Ascending aorta (tissue), 2 donors: ENCODE measurements at regions not wholly inside any gene's neighbourhood (a gene's known extent, or its start where the extent isn't known, plus 50 kb on each side); places are given as distances from the start of the nearest gene placed in this dataset.
A peak's percentile ranks its signal among the peaks of the same experiment; 100 is the strongest.
"Not testable (repeated sequence)": the region's sequence is repeated elsewhere in the genome, so short reads cannot be mapped to it uniquely, and the experiment has no call there.

ENCODE experiments used
- DNase-seq, 2 donors: peaks; one replicate each; pipeline ENCODE4 v3.0.0-alpha.2; 2019; ENCODE audit warnings: low spot score in 2 of 2
- H3K27ac ChIP-seq, 2 donors: fragments of 200-600 bp; sonication (generic); one replicate each; pipeline ENCODE4 v1.5.1; 2016 to 2017; ENCODE audit warnings: mild to moderate bottlenecking in 1 of 2
- H3K27me3 ChIP-seq: fragments of 200-600 bp; sonication (generic); one replicate; pipeline ENCODE4 v1.5.1; 2017
- H3K36me3 ChIP-seq, 2 donors: fragments of 200-600 bp; sonication (generic); one replicate each; pipeline ENCODE4 v1.5.1; 2016
- H3K4me1 ChIP-seq, 2 donors: fragments of 200-600 bp; sonication (generic); one replicate each; pipeline ENCODE4 v1.5.1; 2016 to 2017; ENCODE audit warnings: mild to moderate bottlenecking in 1 of 2
- H3K4me3 ChIP-seq, 2 donors: fragments of 200-600 bp; sonication (generic); one replicate each; pipeline ENCODE4 v1.5.1; 2016 to 2017; ENCODE audit warnings: mild to moderate bottlenecking in 1 of 2
- H3K9me3 ChIP-seq, 2 donors: fragments of 200-600 bp; sonication (generic); one replicate each; pipeline ENCODE4 v1.5.1; 2016
- intact Hi-C: fragments of 100-400 bp; cut with DNase I; formaldehyde crosslinking; loops from one replicate; pipeline ENCODE4 v1.15.1; 2023
- TF ChIP-seq, protein P1 (sequence below), 3 experiments: fragments of 200-600 bp in 2 of 3; fragments of 450-650 bp in 1 of 3; sonication (generic) in 2 of 3; IDR thresholded peaks; one replicate each; pipeline ENCODE4 v1.5.1; 2016 to 2019; ENCODE audit warnings: antibody characterized with exemption in 3 of 3, mild to moderate bottlenecking in 1 of 3, moderate library complexity in 1 of 3

- H3K9me3 ChIP-seq, result no peaks in the 10 kb centered on the region
Measured at GRCh38 chr7:4606797-4607196, 75.3 kb upstream of the FOXK1 start.

DNA sequence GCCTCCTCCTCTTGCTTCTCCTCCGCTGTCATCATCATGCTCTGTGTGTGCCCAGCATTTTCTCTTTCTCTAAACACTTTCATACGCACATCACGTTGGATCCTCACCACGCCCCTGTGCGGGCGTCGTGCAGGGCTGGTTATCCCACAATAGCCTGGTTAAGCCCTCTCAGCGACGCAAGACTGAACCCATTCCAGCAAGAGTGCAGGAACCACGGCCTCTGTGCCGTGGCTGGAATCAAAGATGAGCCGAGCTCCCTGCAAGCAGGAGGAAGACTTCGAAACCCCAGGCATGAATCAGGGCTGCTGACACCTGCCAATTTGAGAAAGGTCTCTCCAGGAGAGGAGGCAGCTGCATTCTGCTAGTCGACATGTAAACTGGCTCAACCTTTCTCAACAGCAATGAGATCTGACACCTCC, 74.8 kb upstream of the FOXK1 start:
- Histone ChIP-seq H3K4me1 (no peaks in the 10 kb centered on the region), H3K4me3 (no peak overlapping the region), H3K27me3 (no peaks in the 10 kb centered on the region), H3K36me3 (no peaks in the 10 kb centered on the region), H3K9me3 (no peaks in the 10 kb centered on the region), H3K27ac (no peak overlapping the region)
- TF ChIP-seq, protein P1, sequence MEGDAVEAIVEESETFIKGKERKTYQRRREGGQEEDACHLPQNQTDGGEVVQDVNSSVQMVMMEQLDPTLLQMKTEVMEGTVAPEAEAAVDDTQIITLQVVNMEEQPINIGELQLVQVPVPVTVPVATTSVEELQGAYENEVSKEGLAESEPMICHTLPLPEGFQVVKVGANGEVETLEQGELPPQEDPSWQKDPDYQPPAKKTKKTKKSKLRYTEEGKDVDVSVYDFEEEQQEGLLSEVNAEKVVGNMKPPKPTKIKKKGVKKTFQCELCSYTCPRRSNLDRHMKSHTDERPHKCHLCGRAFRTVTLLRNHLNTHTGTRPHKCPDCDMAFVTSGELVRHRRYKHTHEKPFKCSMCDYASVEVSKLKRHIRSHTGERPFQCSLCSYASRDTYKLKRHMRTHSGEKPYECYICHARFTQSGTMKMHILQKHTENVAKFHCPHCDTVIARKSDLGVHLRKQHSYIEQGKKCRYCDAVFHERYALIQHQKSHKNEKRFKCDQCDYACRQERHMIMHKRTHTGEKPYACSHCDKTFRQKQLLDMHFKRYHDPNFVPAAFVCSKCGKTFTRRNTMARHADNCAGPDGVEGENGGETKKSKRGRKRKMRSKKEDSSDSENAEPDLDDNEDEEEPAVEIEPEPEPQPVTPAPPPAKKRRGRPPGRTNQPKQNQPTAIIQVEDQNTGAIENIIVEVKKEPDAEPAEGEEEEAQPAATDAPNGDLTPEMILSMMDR (IDR thresholded peaks at IDR 0.05), result no peak
- intact Hi-C loops, result no loop called here
- DNase-seq, result peak in 1 of 2 donors; percentile 22

More at GRCh38 chr7:4606797-4607196, 75.3 kb upstream of the FOXK1 start:
- no peak overlapping the region for H3K4me3 ChIP-seq
- intact Hi-C loops, result no loop called here
- DNase-seq, result peak in 1 of 2 donors; percentile 33
- H3K27ac ChIP-seq, result no peak overlapping the region
- H3K27me3 ChIP-seq, result no peaks in the 10 kb centered on the region
- no peaks in the 10 kb centered on the region for H3K36me3 ChIP-seq
- no peaks in the 10 kb centered on the region for H3K4me1 ChIP-seq
- TF ChIP-seq, protein P1 (IDR thresholded peaks at IDR 0.05), result no peak

- intact Hi-C loops, DNase-seq: not testable (repeated sequence)
Measured at GRCh38 chr7:4609576-4609975, 72.5 kb upstream of the FOXK1 start.

GRCh38 chr7:4610768-4611467, 71.2 kb upstream of the FOXK1 start:
- Histone ChIP-seq H3K9me3 (no peaks in the 10 kb centered on the region), H3K4me1 (peaks cover 0 to 11% of the 10 kb centered on the region in 2 donors), H3K4me3 (no peak overlapping the region), H3K36me3 (no peaks in the 10 kb centered on the region), H3K27me3 (no peaks in the 10 kb centered on the region), H3K27ac (no peak overlapping the region)
- DNase-seq, result peak in 1 of 2 donors; percentile 74
- TF ChIP-seq, protein P1 (IDR thresholded peaks at IDR 0.05), result peak; percentile 86 to 89 (median 87)
- intact Hi-C loops, result loop anchor here (2.0 kb wide), 1 partner anchor 72 kb away; the partner anchor contains the start of gene FOXK1

More at GRCh38 chr7:4609576-4609975, 72.5 kb upstream of the FOXK1 start:
- H3K36me3 ChIP-seq, H3K9me3 ChIP-seq, H3K27ac ChIP-seq, H3K4me3 ChIP-seq, H3K27me3 ChIP-seq: not testable (repeated sequence)
- H3K4me1 ChIP-seq, result peaks cover 0 to 11% of the 10 kb centered on the region in 2 donors

DNA sequence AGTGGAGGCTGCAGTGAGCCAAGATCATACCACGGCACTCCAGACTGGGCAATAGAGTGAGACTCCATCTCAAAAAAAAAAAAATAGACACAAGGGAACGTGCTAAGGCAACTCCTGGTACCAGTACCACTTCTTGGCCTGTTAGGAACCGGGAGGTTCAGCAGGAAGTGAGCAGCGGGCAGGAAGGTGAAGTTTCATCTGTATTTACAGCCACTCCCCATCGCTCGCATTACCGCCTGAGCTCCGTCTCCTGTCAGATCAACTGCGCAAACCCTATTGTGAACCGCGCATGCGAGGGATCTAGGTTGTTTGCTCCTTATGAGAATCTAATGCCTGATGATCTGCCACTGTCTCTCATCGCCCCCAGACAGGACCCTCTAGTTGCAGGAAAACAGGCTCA, 69.9 kb upstream of the FOXK1 start:
- no peak for DNase-seq
- Histone ChIP-seq H3K4me1 (peaks cover 0 to 11% of the 10 kb centered on the region in 2 donors), H3K27me3 (no peaks in the 10 kb centered on the region), H3K36me3 (no peaks in the 10 kb centered on the region), H3K27ac (peak overlapping the region in 1 of 2 donors; percentile 59), H3K4me3 (no peak overlapping the region), H3K9me3 (no peaks in the 10 kb centered on the region)
- intact Hi-C loops, result no loop called here
- TF ChIP-seq, protein P1 (IDR thresholded peaks at IDR 0.05), result no peak
